NCI-H146 treated with DMSO at 0.1 percent for 48 hours (cell line): ENCODE measurements at regions not wholly inside any gene's neighbourhood (a gene's known extent, or its start where the extent isn't known, plus 50 kb on each side); places are given as distances from the start of the nearest gene placed in this dataset.
"Not testable (repeated sequence)": the region's sequence is repeated elsewhere in the genome, so short reads cannot be mapped to it uniquely, and the experiment has no call there.

Experiments used
- DNase-seq: peaks from one replicate; lab custom pipeline; 2025; ENCODE audit not compliant: unreplicated experiment; lab: John Stamatoyannopoulos, UW

DNA sequence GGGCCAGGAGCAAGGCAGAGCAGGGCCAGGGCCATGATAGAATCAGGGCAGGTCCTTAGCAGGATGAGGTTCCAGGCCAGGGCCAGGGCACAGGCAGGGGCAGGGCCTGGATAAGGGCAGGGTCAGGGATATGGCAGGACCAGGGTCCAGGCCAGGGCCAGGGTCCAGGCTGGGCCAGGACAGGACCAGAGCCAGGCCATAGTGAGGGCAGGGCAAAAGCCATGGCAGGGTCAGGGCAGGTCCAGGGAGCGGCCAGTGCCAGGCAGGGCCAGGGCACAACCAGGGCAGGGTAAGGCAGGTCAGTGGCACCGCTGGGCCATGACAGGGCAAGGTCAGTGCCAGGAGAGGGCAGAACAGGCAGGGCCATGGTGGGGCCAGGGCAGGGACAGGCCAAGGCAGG lies 152.2 kb downstream of the LIPI start:
- DNase-seq = no peak

DNA sequence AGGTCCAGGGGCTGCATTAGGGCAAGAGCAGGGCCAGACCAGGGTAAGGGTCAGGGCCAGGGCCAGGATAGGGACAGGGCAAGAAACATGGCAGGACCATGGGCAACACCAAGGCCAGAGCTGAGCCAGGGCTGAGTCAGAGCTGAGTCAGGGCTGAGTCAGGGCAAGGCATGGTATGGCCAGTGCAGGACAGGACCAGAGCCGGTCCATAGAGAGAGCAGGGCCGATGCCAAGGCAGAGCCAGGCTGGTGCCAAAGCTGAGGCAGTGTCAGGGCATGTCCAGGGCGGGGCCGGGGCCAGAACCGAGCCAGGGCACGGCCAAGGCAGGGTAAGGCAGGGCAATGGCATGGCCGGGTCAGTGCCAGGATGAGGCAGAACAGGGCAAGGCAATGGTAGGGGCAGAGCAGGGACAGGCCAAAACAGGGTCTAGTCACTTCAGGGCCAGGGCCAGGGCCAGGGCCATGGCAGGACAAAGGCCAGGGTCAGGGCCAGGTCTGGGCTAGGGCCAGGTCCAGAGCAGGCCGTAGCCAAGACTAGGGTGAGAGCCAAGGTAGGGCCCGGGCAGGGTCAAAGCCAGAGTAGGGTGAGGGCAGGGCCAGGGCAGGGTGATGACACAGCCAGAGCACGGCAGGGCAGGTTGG lies 152.8 kb downstream of the LIPI start:
- DNase-seq = not testable (repeated sequence)

DNA sequence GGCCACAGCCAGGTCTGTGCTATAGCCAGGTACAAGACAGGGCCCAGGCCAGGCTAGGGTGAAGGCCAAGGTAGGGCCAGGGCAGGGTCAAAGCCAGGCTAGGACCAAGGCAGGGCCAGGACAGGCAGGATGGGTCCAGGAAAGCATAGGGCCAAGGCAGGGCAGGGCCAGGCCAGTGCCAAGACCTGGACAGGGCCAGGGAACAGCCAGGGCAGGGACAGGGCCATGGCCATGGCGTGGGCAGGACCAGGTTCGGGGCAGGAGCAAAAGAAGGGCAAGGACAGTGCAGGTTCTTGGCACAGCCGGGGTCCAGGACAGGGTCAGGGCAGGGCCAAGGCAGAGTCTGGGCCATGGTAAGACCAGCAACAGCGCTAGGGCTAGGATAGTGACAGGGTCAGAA lies 153.4 kb downstream of the LIPI start:
- no peak for DNase-seq

DNA sequence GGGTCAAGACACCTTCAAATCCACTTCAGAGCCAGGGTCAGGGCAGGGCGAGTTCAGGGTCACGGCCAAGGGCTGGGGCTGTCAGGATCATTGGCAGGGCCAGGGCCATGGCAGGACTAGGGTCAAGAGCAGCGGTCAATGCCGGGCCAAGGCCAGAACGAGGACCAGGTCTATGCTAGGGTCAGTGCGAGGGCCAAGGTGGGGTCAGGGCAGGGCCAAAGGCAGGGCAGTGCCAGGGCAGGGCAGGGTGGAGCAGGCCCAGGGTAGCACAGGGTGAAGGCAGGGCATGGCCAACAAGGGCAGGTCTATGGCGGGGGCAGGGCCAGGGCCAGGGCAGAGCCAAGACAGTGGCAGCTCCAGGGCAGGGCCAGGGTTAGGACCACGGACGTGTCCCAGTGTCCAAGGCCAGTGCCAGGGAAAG lies 154.0 kb downstream of the LIPI start:
- DNase-seq = no peak

DNA sequence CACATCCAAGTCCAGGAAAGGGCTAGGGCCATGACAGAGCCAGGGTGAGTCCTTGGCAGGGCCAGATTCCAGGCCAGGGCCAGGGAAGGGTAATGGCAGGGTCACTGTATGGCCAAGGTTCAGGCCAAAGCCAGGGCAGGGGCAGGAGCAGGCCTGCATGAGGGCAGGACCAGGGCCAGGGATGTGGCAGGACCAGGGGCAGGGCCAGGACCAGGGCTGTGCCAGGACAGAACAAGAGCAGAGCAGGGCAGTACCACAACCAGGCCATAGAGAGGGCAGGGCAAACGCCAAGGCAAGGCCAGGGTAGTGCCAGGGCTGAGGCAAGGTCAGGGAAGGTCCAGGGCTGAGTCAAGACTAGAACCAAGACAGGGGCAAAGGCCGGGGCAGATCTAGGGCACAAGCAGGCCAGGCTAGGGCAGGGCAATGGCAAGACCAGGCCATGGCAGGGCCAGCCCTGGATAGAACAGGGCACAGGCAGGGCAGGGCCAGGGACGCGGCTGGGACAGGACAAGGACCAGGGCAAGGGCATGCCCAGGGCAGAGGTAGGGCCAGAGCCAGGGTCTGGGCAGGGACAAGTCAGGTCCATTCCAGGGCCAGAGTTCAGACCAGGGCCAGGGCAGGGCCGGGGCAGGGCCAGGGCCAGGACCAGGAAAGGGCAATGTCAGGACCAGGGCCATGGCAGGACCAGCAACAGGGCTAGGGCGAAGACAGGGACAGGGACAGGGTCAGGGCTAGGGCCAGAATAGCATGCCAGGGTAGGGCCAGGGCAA lies 154.8 kb downstream of the LIPI start:
- not testable (repeated sequence) for DNase-seq

DNA sequence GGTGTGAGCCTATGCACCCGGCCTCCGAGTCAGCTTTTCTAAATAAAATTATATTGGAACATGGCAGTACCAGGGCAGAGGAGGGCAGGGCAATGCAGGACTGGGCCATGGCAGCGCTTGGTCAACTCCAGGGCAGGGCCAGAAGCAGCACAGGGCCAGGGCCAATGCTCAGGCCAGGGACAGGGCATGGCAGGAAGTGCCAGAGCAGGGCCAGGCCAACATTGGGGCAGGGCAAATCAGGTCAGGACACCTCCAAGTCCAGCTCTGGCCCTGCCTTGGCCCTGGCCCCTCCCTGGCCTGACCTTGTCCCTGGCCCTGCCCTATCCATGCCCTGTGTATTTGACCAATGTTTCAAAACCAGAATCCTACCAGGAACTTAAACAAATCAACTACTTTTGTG lies 156.1 kb downstream of the LIPI start:
- no peak for DNase-seq

DNA sequence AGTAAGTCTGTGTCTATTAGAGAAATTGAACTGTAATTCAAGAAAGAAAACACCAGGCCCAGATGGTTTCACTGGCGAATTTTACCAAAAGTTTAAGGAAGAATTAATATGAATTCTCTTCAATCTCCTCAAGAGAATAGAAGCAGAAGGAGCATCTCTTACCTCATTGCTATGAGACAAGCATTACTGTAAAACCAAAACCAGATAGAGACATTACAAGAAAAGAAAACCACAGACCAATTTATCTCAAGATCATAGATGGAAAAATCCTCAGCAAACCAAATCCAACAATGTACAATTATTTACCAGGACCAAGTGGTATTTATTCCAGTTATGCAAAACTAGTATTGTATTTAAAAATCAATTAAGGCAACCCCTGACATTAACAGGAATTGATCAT lies 160.6 kb downstream of the LIPI start:
- DNase-seq = no peak

DNA sequence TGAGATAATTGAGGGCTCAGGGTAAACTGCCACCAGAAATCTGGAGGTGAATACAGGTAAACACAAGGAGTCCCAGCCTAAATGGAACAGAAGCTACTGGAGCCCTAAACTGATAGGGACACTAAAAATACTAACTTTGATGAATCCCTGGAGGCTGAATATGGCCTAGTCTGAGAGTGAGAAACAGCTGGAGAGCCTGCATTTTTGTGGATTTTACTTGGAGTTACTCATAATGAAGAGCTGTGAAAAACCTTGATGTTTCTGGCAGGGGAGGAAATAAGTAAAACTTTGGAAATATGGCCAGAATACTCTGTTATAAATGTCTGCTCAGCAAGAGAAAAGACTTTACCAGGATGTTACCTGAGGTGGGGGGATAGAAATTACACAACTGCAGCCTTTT lies 164.4 kb downstream of the LIPI start:
- DNase-seq = no peak

DNA sequence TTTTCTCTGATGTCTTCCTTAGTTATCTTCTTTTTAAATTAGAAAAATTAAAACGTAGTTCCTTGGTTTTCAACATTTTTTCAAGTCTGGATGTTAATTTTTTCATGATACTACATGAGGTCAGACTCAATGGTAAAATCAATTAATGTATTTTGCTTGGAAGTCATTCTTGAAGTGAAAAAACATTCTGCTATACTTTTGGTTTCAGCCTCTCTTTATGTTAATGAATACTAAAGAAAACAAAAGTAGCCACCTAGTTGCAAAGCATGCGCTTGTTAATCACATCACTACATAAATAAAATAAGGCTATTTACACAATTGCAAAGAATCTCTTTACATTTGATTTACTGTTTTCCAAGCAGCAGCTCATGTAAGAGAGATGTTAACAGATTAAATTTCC lies 170.4 kb downstream of the LIPI start:
- no peak for DNase-seq

DNA sequence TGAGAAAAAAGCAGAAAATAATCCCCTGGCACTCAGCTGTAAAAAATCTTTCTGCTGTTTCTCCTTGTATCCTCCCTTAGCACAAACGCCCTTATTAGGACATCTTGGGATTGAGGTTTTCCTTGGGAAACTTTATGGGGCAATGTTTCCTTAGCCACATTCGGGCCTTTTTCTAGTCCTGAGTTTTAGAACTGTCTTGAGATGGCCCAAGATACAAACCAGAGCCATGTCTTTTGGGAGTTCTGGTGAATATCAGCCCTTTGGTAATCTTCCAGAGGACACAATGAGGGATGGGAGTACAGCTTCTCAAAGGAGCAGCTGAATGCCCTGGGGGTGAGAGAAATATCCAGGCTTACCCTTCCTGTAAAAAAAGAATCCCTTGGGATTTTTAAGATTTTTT lies 182.1 kb downstream of the LIPI start:
- DNase-seq = not testable (repeated sequence)

DNA sequence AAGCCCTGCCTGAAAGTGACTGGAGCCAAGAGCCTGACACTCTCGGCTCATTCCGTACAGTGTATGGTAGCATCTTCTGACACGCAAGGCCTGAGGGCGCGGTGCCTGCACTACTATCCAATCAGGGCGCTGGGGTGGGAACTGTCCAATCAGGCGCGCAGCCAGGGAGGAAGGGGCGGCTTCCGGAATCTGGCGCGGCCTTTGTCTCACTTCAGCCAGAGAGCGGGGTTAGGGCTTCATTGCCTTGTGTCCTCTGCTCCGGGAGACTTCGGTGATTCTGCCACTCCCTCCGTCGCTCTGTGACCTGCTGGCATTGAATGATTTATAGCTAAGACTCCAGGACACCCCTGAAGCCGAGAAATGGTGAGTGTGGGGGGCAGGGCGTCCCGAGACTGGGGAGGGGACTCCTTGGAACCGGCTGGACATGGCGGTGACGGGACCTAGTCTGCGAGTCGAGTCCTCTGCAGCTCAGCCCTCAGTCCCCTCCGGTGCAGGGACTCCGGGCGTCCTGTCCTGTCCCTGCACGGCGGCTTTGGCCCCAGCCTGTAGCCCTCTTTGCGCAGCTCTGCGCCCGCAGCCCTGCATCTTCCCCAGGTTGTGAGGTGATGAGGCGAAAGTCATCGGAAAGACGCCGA lies 183.4 kb downstream of the LIPI start:
- DNase-seq = peak; percentile 52

DNA sequence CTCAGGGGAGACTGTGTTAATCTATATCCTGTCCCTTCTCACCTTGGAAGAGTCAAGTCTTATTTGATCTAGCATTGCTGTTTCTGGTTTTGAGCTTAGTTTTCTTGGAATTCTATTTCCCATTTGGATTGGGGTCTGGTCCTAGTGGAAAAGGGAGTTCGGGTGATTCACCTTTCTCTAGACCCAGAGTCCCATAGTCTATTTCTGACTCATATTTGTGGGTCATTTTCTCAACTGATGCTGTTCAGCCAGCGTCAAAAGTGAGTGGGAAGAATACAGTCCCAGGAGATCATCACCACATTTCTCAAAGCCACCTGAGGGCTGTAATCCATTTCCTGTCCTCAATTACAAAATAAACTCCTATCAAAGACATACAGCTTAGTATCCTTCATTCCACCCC lies 190.6 kb downstream of the LIPI start:
- not testable (repeated sequence) for DNase-seq

DNA sequence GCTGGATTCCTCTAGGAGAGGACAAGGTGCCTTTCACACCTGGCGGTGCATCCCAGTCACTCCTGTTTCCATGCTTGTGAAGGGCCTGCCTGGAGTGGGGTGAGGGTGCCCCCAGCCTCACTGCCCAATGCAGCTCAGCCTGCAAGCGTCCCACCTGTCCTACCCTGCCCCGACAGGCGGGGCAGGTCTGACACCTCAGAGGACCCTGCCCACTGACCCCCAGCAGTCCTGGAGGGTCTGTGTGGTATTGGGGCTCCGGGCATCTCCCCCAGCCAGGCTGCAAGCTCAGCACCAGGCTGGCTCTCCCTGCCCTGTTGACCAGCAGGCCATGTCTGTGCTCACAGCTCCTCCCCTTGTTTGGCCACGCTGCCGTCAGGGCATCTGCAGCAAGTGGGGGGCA lies 194.9 kb downstream of the LIPI start:
- not testable (repeated sequence) for DNase-seq

DNA sequence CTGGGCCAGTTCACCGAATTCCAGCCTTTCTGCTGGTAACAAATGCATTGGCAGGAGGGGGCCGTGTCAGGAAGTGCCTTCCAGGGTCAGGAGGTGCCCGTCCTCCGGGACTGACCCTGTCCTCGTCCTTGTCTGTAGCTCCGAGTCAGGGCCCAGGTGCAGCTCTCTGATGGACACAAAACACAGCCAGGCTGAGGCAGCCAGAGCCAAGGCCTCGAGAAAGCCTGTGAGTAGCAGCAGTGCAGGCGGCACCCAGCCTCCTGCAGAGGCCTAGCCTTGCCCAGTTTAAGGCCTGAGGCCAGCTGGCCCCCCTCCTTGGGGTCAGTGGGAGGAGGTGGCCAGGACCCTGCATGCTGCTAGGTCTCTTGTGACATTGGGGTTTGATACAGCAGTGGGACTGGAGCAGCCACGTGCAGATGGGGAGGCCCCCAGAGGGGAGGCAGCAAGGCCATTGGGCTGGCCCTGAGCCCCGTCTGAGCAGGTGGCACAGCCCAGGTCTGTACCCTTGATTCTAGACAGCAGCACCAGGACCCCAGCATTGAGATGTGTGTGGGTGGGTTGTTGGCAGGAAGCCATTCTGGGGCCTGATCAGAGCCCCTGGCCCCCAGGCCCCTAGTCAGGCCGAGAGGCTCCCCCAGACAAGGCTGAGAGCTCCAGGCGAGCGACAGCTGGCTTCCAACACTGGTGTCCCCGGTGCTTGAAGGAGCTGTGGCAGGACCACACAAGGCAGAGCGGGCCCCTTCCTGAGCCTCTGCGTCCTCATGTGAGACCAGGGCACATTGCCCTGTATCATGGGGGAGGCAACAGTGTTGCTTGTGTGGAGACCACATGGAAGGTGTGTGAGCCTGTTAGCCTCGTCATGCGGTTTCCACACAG lies 196.9 kb downstream of the LIPI start:
- not testable (repeated sequence) for DNase-seq

DNA sequence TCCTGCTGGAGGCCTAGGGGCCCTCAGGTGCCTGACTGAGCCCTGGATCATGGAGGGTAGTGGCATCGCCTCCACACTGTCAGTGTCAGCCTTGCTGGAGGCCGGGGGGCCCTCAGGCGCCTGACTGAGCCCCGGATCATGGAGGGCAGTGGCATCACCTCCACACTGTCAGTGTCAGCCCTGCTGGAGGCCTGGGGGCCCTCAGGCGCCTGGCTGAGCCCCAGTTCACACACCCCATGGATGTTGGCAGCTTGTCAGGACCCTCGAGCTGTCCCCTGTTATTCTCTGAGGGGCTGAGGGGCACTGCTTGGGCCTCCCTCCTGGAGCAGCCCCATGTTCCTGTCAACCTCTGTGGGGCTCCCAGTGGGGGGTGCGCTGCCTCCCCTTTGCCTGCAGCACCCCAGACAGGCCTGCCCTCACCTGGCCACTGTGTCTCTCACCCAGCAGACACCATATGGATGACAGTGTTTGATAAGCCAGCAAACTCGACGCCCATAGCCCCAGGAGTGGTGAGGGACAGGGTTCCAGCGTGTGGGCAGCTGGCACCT lies 197.6 kb downstream of the LIPI start:
- DNase-seq = no peak

DNA sequence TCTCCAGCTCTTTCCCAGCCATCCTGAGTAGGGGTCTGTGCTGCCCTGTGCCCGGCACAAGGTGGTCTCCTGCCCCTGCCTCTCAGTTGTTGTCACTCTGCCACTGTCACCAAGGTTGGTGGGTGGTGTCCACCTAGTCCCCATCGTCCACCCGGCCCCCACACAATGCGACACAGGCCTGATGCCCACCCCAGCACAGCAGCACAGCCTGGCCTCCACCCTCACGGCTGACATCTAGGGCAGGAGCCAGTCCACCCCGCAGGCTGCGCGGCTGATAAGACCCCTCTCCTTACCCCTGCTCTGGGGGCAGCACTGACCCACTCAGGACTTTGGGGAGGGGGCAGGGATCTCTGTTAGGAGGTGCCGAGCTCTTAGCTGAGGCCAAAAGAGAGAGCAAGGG lies 198.3 kb downstream of the LIPI start:
- no peak for DNase-seq

DNA sequence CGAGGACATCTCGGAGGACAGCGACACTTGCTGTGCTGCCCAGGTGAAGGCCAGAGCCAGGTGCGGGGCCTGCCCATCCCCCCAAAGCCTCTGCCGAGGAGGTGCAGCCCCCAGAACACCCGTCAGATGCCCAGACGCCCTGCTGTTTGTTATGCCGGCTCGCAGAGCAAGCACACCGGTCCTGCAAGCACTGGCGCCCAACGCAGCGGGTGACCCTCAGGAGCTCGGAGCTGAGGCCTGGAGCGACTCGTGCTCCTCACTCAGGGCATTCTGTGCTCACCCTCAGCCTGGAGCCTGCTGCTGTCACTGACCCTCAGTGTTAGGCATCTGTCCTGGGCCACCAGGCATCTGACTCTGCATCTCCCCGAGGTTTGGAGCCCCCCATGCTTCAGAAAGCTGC lies 199.0 kb downstream of the LIPI start:
- not testable (repeated sequence) for DNase-seq

DNA sequence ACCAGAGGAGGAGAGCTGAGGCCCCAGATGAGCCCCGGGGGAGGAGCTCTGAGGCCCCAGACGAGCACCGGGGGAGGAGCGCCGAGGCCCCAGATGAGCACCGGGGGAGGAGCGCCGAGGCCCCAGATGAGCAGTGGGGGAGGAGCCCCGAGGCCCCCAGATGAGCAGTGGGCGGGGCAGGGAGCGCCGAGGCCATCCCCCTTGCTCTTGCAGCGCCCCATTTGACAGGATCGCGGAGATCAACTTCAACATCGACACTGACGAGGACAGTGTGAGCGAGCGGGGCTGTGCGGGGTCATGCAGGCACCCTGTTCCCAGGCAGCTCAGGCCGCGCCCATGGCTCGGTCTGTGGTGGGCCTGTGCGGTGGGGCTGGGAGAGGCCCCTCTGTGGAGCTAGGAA lies 199.6 kb downstream of the LIPI start:
- not testable (repeated sequence) for DNase-seq

DNA sequence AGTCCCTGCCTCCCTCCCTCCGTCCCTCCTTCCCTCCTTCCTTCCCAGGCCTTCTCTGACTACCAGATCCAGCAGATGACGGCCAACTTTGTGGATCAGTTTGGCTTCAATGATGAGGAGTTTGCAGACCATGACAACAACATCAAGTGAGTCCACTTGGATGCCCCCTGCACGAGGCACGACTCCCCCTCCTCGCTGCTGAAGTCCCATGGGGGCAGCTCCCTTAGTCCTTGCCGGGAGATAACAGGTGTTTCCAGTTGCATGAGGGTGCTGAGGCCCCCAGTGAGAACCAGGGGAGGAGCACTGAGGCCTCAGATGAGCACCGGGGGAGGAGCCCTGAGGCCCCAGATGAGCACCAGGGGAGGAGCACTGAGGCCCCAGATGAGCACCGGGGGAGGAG lies 200.0 kb downstream of the LIPI start:
- DNase-seq = no peak

DNA sequence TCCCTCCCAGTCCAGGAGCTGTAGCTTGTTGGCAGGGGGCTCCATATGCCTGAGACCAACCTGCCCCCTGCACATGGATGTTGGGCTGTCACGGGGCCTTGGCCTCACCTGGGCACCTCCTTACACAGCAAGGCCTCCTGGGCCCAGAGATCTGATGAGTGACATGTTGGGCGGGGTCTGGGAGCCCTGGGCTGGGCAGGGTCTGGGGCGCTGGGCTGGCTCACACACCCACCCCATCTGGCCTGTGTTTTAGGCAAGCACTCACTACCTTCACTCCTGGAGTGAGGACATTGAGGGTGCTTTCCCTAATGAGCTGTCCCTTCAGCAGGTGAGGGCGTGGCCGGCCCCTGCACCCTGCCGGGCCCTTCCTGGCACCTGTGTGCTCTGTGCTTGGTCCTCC lies 200.8 kb downstream of the LIPI start:
- not testable (repeated sequence) for DNase-seq
